ENCODE measurements at regions not wholly inside any gene's neighbourhood (a gene's known extent, or its start where the extent isn't known, plus 50 kb on each side); places are given as distances from the start of the nearest gene placed in this dataset.
A peak's percentile ranks its signal among the peaks of the same experiment; 100 is the strongest.

DNA sequence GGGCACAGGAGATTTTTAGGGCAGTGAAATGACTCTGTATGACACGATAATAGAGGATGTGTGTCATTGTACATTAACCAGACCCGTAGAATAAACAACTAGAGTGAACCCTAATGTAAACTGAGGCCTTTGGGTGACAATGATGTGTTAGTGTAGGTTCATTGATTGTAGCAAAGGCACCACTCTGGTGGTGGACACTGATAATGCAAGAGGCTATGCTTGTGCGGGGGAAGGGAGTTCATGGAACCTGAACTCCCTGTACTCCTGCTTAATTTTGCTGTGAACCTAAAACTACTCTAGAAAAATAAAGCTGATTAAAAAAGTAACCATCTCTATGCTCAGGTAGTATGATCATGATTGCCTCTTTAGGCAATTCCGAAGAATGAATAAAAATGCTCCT, 96.3 kb upstream of the VIPR2 start:
- no peaks in the 10 kb centered on the region for H3K27me3 Mint-ChIP-seq (ENCODE audit: insufficient read depth)
- DNase-seq = no peak

DNA sequence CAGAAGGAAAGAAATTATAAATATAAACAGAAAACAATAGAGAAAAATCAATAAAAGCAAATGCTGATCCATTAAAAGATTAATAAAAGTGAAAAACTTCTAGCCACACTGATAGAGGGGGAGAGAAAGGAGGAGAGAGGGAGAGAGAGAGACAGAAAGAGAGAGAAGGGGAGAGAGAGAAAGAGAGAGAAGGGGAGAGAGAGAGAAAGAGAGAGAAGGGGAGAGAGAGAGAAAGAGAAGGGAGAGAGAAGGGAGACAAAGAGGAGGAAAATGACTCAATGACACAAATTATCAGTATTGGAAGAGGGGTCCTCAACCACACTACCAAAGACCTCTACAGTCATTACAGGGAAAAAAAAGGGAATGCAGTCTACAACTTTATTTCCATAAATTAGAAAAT, 94.4 kb upstream of the VIPR2 start:
- no peak overlapping the region for H3K9ac ChIP-seq (ENCODE audit: extremely low read depth, low read length, poor library complexity, severe bottlenecking)
- no peaks in the 10 kb centered on the region for H3K36me3 ChIP-seq (ENCODE audit: control insufficient read depth, insufficient read depth, low read length)
- no peaks in the 10 kb centered on the region for H3K4me1 ChIP-seq (ENCODE audit: control insufficient read depth, insufficient read depth, low read length)
- Mint-ChIP-seq H3K27me3 (ENCODE audit: insufficient read depth) (no peaks in the 10 kb centered on the region), H3K9me3 (peaks cover 67% of the 10 kb centered on the region), H3K36me3 (ENCODE audit: low read depth) (no peaks in the 10 kb centered on the region), H3K27ac (no peak overlapping the region), H3K4me1 (no peaks in the 10 kb centered on the region), H3K4me3 (no peak overlapping the region)
- no peak overlapping the region for H3K4me3 ChIP-seq (ENCODE audit: low read length)
- TF ChIP-seq, protein P1, sequence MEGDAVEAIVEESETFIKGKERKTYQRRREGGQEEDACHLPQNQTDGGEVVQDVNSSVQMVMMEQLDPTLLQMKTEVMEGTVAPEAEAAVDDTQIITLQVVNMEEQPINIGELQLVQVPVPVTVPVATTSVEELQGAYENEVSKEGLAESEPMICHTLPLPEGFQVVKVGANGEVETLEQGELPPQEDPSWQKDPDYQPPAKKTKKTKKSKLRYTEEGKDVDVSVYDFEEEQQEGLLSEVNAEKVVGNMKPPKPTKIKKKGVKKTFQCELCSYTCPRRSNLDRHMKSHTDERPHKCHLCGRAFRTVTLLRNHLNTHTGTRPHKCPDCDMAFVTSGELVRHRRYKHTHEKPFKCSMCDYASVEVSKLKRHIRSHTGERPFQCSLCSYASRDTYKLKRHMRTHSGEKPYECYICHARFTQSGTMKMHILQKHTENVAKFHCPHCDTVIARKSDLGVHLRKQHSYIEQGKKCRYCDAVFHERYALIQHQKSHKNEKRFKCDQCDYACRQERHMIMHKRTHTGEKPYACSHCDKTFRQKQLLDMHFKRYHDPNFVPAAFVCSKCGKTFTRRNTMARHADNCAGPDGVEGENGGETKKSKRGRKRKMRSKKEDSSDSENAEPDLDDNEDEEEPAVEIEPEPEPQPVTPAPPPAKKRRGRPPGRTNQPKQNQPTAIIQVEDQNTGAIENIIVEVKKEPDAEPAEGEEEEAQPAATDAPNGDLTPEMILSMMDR (conservative IDR thresholded peaks at IDR 0.05) = no peak
- DNase-seq = no peak
- H3K27ac ChIP-seq (ENCODE audit: low read depth, low read length) = no peak overlapping the region
- no peaks in the 10 kb centered on the region for H3K27me3 ChIP-seq (ENCODE audit: control insufficient read depth, insufficient read depth, low read length, poor library complexity, severe bottlenecking)
- peaks cover 61% of the 10 kb centered on the region for H3K9me3 ChIP-seq (ENCODE audit: control insufficient read depth, low read length)

More for the DNA sequence above, 96.3 kb upstream of the VIPR2 start:
- H3K4me3 ChIP-seq (ENCODE audit: low read length) = peak overlapping the region; percentile 10
- TF ChIP-seq, protein P1 (conservative IDR thresholded peaks at IDR 0.05) = no peak
- Mint-ChIP-seq H3K36me3 (ENCODE audit: low read depth) (no peaks in the 10 kb centered on the region), H3K4me1 (no peaks in the 10 kb centered on the region), H3K27ac (no peak overlapping the region), H3K4me3 (no peak overlapping the region), H3K9me3 (peaks cover 65% of the 10 kb centered on the region)
- 79 to 83% methylated on average over 3 to 4 of the region's 4 CpGs for WGBS, 2 experiments (ENCODE audit: insufficient coverage in 1 of 2, insufficient read length in 1 of 2)
- no peaks in the 10 kb centered on the region for H3K4me1 ChIP-seq (ENCODE audit: control insufficient read depth, insufficient read depth, low read length)
- H3K9me3 ChIP-seq (ENCODE audit: control insufficient read depth, low read length) = peaks cover 63% of the 10 kb centered on the region
- H3K27me3 ChIP-seq (ENCODE audit: control insufficient read depth, insufficient read depth, low read length, poor library complexity, severe bottlenecking) = no peaks in the 10 kb centered on the region
- no peaks in the 10 kb centered on the region for H3K36me3 ChIP-seq (ENCODE audit: control insufficient read depth, insufficient read depth, low read length)
- H3K27ac ChIP-seq (ENCODE audit: low read depth, low read length) = no peak overlapping the region
- no peak overlapping the region for H3K9ac ChIP-seq (ENCODE audit: extremely low read depth, low read length, poor library complexity, severe bottlenecking)

DNA sequence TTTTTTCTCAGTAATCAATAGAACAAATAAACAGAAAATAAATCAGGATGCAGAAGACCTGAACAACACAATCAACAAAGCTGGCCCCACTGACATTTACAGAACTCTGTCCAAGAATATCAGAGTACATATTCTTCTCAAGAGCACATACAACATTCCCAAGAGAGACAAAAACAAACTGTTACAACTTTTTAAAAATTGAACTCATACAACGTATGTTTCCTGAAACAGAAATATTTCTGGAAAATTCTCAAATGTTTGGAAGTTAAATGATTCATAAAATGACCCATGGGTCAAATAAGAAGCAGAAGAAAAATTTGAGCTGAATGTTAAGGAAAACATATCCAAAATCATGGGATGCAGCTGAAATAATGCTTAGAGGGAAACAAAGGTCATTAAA, 93.9 kb upstream of the VIPR2 start:
- H3K9me3 Mint-ChIP-seq = peaks cover 70% of the 10 kb centered on the region
- no peaks in the 10 kb centered on the region for H3K36me3 ChIP-seq (ENCODE audit: control insufficient read depth, insufficient read depth, low read length)
- no peak overlapping the region for H3K27ac Mint-ChIP-seq
- TF ChIP-seq, protein P1 (conservative IDR thresholded peaks at IDR 0.05) = no peak
- no peaks in the 10 kb centered on the region for H3K36me3 Mint-ChIP-seq (ENCODE audit: low read depth)
- H3K27me3 ChIP-seq (ENCODE audit: control insufficient read depth, insufficient read depth, low read length, poor library complexity, severe bottlenecking) = no peaks in the 10 kb centered on the region
- H3K4me1 ChIP-seq (ENCODE audit: control insufficient read depth, insufficient read depth, low read length) = no peaks in the 10 kb centered on the region
- no peak overlapping the region for H3K4me3 Mint-ChIP-seq
- WGBS, 2 experiments (ENCODE audit: insufficient coverage in 1 of 2, insufficient read length in 1 of 2) = 63% methylated on average over 1 of the region's 1 CpG; no CpG with 5 or more reads in 1 of the 2 experiments
- H3K4me3 ChIP-seq (ENCODE audit: low read length) = no peak overlapping the region
- no peaks in the 10 kb centered on the region for H3K27me3 Mint-ChIP-seq (ENCODE audit: insufficient read depth)
- DNase-seq = no peak
- H3K27ac ChIP-seq (ENCODE audit: low read depth, low read length) = no peak overlapping the region
- peaks cover 65% of the 10 kb centered on the region for H3K9me3 ChIP-seq (ENCODE audit: control insufficient read depth, low read length)
- H3K4me1 Mint-ChIP-seq = no peaks in the 10 kb centered on the region
- H3K9ac ChIP-seq (ENCODE audit: extremely low read depth, low read length, poor library complexity, severe bottlenecking) = no peak overlapping the region

Data from endodermal cell (in vitro differentiated cells).